CD4-positive, alpha-beta T cell treated with Interleukin-6 for 4 hours (primary cell): ENCODE measurements at regions not wholly inside any gene's neighbourhood (a gene's known extent, or its start where the extent isn't known, plus 50 kb on each side); places are given as distances from the start of the nearest gene placed in this dataset.
"Not testable (repeated sequence)": the region's sequence is repeated elsewhere in the genome, so short reads cannot be mapped to it uniquely, and the experiment has no call there.

Source experiments
- DNase-seq: peaks from one replicate; pipeline ENCODE4 v3.0.0-alpha.2; 2020; ENCODE audit warnings: mixed read lengths

- DNase-seq: no peak
Measured at GRCh38 chr6:155628306-155628705, 172.7 kb upstream of the NOX3 start.

- DNase-seq: not testable (repeated sequence)
Measured at GRCh38 chr6:155627722-155628212, 172.1 kb upstream of the NOX3 start.

GRCh38 chr6:155623450-155624178 lies 168.0 kb upstream of the NOX3 start:
- DNase-seq: no peak

GRCh38 chr6:155614606-155615005 lies 159.0 kb upstream of the NOX3 start:
- DNase-seq: no peak

- no peak for DNase-seq
Measured at GRCh38 chr6:155611742-155612141, 156.1 kb upstream of the NOX3 start.

- DNase-seq: no peak
Measured at GRCh38 chr6:155604991-155605390, 149.4 kb upstream of the NOX3 start.

- no peak for DNase-seq
Measured at GRCh38 chr6:155599561-155599960, 143.9 kb upstream of the NOX3 start.

- no peak for DNase-seq
Measured at GRCh38 chr6:155599160-155599559, 143.5 kb upstream of the NOX3 start.

- no peak for DNase-seq
Measured at GRCh38 chr6:155595284-155595683, 139.6 kb upstream of the NOX3 start.

GRCh38 chr6:155591741-155592140 lies 136.1 kb upstream of the NOX3 start:
- no peak for DNase-seq

GRCh38 chr6:155589190-155589589 lies 133.6 kb upstream of the NOX3 start:
- no peak for DNase-seq

- no peak for DNase-seq
Measured at GRCh38 chr6:155587817-155588216, 132.2 kb upstream of the NOX3 start.

GRCh38 chr6:155586090-155586489 lies 130.5 kb upstream of the NOX3 start:
- no peak for DNase-seq

- no peak for DNase-seq
Measured at GRCh38 chr6:155584006-155584405, 128.4 kb upstream of the NOX3 start.

GRCh38 chr6:155582016-155582991 lies 126.7 kb upstream of the NOX3 start:
- DNase-seq: no peak

- no peak for DNase-seq
Measured at GRCh38 chr6:155580904-155581303, 125.3 kb upstream of the NOX3 start.

GRCh38 chr6:155578251-155578650 lies 122.6 kb upstream of the NOX3 start:
- DNase-seq: no peak

- no peak for DNase-seq
Measured at GRCh38 chr6:155561966-155562364, 106.3 kb upstream of the NOX3 start.

GRCh38 chr6:155561257-155561965 lies 105.8 kb upstream of the NOX3 start:
- no peak for DNase-seq

GRCh38 chr6:155549928-155550327 lies 94.3 kb upstream of the NOX3 start:
- no peak for DNase-seq

GRCh38 chr6:155549028-155549798 lies 93.6 kb upstream of the NOX3 start:
- DNase-seq: no peak

GRCh38 chr6:155548576-155548975 lies 92.9 kb upstream of the NOX3 start:
- no peak for DNase-seq
